Embryonic facial prominence (tissue), 1 donor: ENCODE measurements at regions not wholly inside any gene's neighbourhood (a gene's known extent, or its start where the extent isn't known, plus 50 kb on each side); places are given as distances from the start of the nearest gene placed in this dataset.

ENCODE experiments used
- DNase-seq: peaks from one replicate; pipeline ENCODE4 v3.0.0-alpha.2; 2016; ENCODE audit errors: extremely low spot score

- DNase-seq, result no peak
Observed at GRCh38 chr7:340979-341694, 51.2 kb downstream of the FOXL3 start.

- no peak for DNase-seq
Observed at GRCh38 chr7:341841-342638, 52.1 kb downstream of the FOXL3 start.

- no peak for DNase-seq
Observed at GRCh38 chr7:342681-343216, 52.8 kb downstream of the FOXL3 start.

- no peak for DNase-seq
Observed at GRCh38 chr7:343227-343822, 53.4 kb downstream of the FOXL3 start.

- no peak for DNase-seq
Observed at GRCh38 chr7:343864-344607, 54.1 kb downstream of the FOXL3 start.

GRCh38 chr7:344608-344994 is 54.6 kb downstream of the FOXL3 start:
- no peak for DNase-seq

GRCh38 chr7:346116-346898 is 56.3 kb downstream of the FOXL3 start:
- no peak for DNase-seq

- DNase-seq, result no peak
Observed at GRCh38 chr7:347001-347590, 57.1 kb downstream of the FOXL3 start.

- DNase-seq, result no peak
Observed at GRCh38 chr7:347644-348479, 57.9 kb downstream of the FOXL3 start.

GRCh38 chr7:348480-348844 is 58.5 kb downstream of the FOXL3 start:
- no peak for DNase-seq

GRCh38 chr7:348962-349743 is 59.2 kb downstream of the FOXL3 start:
- DNase-seq, result no peak

GRCh38 chr7:351256-351655 is 61.3 kb downstream of the FOXL3 start:
- no peak for DNase-seq

- DNase-seq, result no peak
Observed at GRCh38 chr7:351681-352480, 61.9 kb downstream of the FOXL3 start.

GRCh38 chr7:353746-354325 is 63.9 kb downstream of the FOXL3 start:
- no peak for DNase-seq

GRCh38 chr7:354597-355470 is 64.9 kb downstream of the FOXL3 start:
- no peak for DNase-seq

GRCh38 chr7:355568-355967 is 65.6 kb downstream of the FOXL3 start:
- DNase-seq, result no peak

- no peak for DNase-seq
Observed at GRCh38 chr7:356087-356486, 66.1 kb downstream of the FOXL3 start.
